ENCODE measurements at regions not wholly inside any gene's neighbourhood (a gene's known extent, or its start where the extent isn't known, plus 50 kb on each side); places are given as distances from the start of the nearest gene placed in this dataset.

- H3K4me3 ChIP-seq = no peak overlapping the region
- H3K36me3 ChIP-seq = no peaks in the 10 kb centered on the region
- no peak for DNase-seq
- intact Hi-C loops (cut with DNase I; ENCODE audit: low total_unique reads) = no loop called here
- TF ChIP-seq CTCF (IDR thresholded peaks at IDR 0.05) (no peak), POLR2A (IDR thresholded peaks at IDR 0.05) (no peak)
- no peaks in the 10 kb centered on the region for H3K27me3 ChIP-seq
- H3K9me3 ChIP-seq = no peaks in the 10 kb centered on the region
- no peaks in the 10 kb centered on the region for H3K4me1 ChIP-seq
- H3K27ac ChIP-seq = no peak overlapping the region
Observed at GRCh38 chr9:117868594-117868993, 164.4 kb downstream of the TLR4 start.

- no peak for DNase-seq
- no peak overlapping the region for H3K27ac ChIP-seq
- H3K27me3 ChIP-seq = no peaks in the 10 kb centered on the region
- intact Hi-C loops (cut with DNase I; ENCODE audit: low total_unique reads) = no loop called here
- H3K4me3 ChIP-seq = no peak overlapping the region
- H3K4me1 ChIP-seq = no peaks in the 10 kb centered on the region
- no peak for TF ChIP-seq POLR2A (IDR thresholded peaks at IDR 0.05)
- no peak for TF ChIP-seq CTCF (IDR thresholded peaks at IDR 0.05)
- H3K36me3 ChIP-seq = no peaks in the 10 kb centered on the region
- no peaks in the 10 kb centered on the region for H3K9me3 ChIP-seq
Observed at GRCh38 chr9:117869287-117869686, 165.1 kb downstream of the TLR4 start.

GRCh38 chr9:117869712-117870111, 165.5 kb downstream of the TLR4 start:
- intact Hi-C loops (cut with DNase I; ENCODE audit: low total_unique reads) = no loop called here
- H3K27ac ChIP-seq = no peak overlapping the region
- H3K4me3 ChIP-seq = no peak overlapping the region
- no peaks in the 10 kb centered on the region for H3K4me1 ChIP-seq
- TF ChIP-seq POLR2A (IDR thresholded peaks at IDR 0.05) (no peak), CTCF (IDR thresholded peaks at IDR 0.05) (no peak)
- DNase-seq = no peak
- no peaks in the 10 kb centered on the region for H3K9me3 ChIP-seq
- no peaks in the 10 kb centered on the region for H3K27me3 ChIP-seq
- no peaks in the 10 kb centered on the region for H3K36me3 ChIP-seq

- Histone ChIP-seq H3K4me1 (no peaks in the 10 kb centered on the region), H3K27ac (no peak overlapping the region), H3K9me3 (no peaks in the 10 kb centered on the region), H3K4me3 (no peak overlapping the region), H3K27me3 (no peaks in the 10 kb centered on the region), H3K36me3 (no peaks in the 10 kb centered on the region)
- intact Hi-C loops (cut with DNase I; ENCODE audit: low total_unique reads) = no loop called here
- no peak for DNase-seq
- TF ChIP-seq CTCF (IDR thresholded peaks at IDR 0.05) (no peak), POLR2A (IDR thresholded peaks at IDR 0.05) (no peak)
Observed at GRCh38 chr9:117873664-117874063, 169.5 kb downstream of the TLR4 start.

- Histone ChIP-seq H3K9me3 (no peaks in the 10 kb centered on the region), H3K4me3 (no peak overlapping the region), H3K36me3 (no peaks in the 10 kb centered on the region), H3K4me1 (no peaks in the 10 kb centered on the region), H3K27ac (no peak overlapping the region), H3K27me3 (no peaks in the 10 kb centered on the region)
- intact Hi-C loops (cut with DNase I; ENCODE audit: low total_unique reads) = no loop called here
- TF ChIP-seq POLR2A (IDR thresholded peaks at IDR 0.05) = no peak
- DNase-seq = no peak
Observed at GRCh38 chr9:117875886-117876285, 171.7 kb downstream of the TLR4 start.

GRCh38 chr9:117882171-117882570, 178.0 kb downstream of the TLR4 start:
- no peak overlapping the region for H3K4me3 ChIP-seq
- no peaks in the 10 kb centered on the region for H3K4me1 ChIP-seq
- no peaks in the 10 kb centered on the region for H3K36me3 ChIP-seq
- intact Hi-C loops (cut with DNase I; ENCODE audit: low total_unique reads) = no loop called here
- DNase-seq = no peak
- no peak for TF ChIP-seq POLR2A (IDR thresholded peaks at IDR 0.05)
- TF ChIP-seq CTCF (IDR thresholded peaks at IDR 0.05) = no peak
- H3K27me3 ChIP-seq = no peaks in the 10 kb centered on the region
- H3K9me3 ChIP-seq = no peaks in the 10 kb centered on the region
- H3K27ac ChIP-seq = no peak overlapping the region
